ENCODE measurements at regions not wholly inside any gene's neighbourhood (a gene's known extent, or its start where the extent isn't known, plus 50 kb on each side); places are given as distances from the start of the nearest gene placed in this dataset.

DNA sequence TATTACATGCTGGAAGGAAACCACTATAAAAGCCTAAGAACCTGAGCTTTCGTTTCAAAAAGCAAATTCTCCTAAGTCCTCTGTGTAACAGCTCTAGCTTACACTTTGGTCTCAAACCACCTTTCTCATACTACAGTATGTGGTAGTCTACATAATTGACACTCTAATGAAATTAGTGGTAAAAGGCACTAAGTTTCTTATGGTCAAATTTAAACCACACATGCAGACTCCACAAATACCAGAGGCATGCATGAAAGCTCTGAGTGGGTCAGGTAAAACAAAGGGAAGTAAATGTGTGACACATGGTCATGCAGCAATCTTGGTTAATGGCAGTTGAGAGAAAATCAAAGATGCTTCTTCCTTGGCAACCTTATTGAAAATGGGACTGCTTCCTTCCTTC is 187.8 kb downstream of the CCNG2 start:
- Mint-ChIP-seq H3K27me3 (ENCODE audit: unreplicated experiment) (peaks cover 4% of the 10 kb centered on the region), H3K4me1 (ENCODE audit: unreplicated experiment) (no peaks in the 10 kb centered on the region), H3K4me3 (ENCODE audit: unreplicated experiment) (no peak overlapping the region), H3K27ac (ENCODE audit: unreplicated experiment) (no peak overlapping the region), H3K36me3 (ENCODE audit: low read depth, unreplicated experiment) (peaks cover 14% of the 10 kb centered on the region), H3K9me3 (ENCODE audit: unreplicated experiment) (peaks cover 18% of the 10 kb centered on the region)
- TF ChIP-seq, protein P1, sequence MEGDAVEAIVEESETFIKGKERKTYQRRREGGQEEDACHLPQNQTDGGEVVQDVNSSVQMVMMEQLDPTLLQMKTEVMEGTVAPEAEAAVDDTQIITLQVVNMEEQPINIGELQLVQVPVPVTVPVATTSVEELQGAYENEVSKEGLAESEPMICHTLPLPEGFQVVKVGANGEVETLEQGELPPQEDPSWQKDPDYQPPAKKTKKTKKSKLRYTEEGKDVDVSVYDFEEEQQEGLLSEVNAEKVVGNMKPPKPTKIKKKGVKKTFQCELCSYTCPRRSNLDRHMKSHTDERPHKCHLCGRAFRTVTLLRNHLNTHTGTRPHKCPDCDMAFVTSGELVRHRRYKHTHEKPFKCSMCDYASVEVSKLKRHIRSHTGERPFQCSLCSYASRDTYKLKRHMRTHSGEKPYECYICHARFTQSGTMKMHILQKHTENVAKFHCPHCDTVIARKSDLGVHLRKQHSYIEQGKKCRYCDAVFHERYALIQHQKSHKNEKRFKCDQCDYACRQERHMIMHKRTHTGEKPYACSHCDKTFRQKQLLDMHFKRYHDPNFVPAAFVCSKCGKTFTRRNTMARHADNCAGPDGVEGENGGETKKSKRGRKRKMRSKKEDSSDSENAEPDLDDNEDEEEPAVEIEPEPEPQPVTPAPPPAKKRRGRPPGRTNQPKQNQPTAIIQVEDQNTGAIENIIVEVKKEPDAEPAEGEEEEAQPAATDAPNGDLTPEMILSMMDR (IDR thresholded peaks at IDR 0.05; ENCODE audit: unreplicated experiment) = no peak
- no peak for DNase-seq (ENCODE audit: low spot score)

DNA sequence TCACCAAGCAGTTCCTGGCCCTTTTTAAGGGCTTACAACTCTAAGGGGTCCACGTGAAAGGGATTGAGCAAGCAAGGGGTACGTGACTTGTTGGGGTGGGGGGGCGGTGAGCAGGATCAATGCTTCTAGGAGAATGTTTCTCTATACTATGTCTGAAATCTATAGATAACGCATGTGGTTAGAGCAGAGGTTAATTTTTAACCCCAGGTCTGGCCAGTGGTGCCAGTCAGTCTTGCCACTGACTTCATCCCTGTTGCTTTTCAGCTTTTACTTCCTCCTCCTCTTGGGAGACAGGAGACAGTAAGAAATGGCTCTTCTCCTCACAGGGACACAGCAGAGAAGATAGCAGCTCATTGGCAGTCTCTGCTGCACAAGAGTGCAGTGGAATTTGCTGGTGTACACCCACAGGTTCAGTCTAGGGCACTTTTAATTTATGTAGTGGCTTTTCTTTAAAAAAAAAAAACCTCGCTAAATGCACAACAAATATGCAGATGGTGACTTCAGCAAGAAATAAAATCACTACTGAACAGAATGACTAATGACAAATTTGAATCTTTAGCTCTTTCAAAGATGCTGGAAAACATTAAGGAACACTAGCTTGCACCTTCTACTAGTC is 190.5 kb downstream of the CCNG2 start:
- Mint-ChIP-seq H3K27me3 (ENCODE audit: unreplicated experiment) (peaks cover 4% of the 10 kb centered on the region), H3K36me3 (ENCODE audit: low read depth, unreplicated experiment) (peaks cover 8% of the 10 kb centered on the region), H3K4me1 (ENCODE audit: unreplicated experiment) (no peaks in the 10 kb centered on the region), H3K4me3 (ENCODE audit: unreplicated experiment) (no peak overlapping the region), H3K9me3 (ENCODE audit: unreplicated experiment) (no peaks in the 10 kb centered on the region), H3K27ac (ENCODE audit: unreplicated experiment) (no peak overlapping the region)
- no peak for DNase-seq (ENCODE audit: low spot score)
- TF ChIP-seq, protein P1 (IDR thresholded peaks at IDR 0.05; ENCODE audit: unreplicated experiment) = no peak

GRCh38 chr4:77348815-77349214 is 191.8 kb downstream of the CCNG2 start:
- no peak for DNase-seq (ENCODE audit: low spot score)
- TF ChIP-seq, protein P1 (IDR thresholded peaks at IDR 0.05; ENCODE audit: unreplicated experiment) = no peak
- Mint-ChIP-seq H3K9me3 (ENCODE audit: unreplicated experiment) (no peaks in the 10 kb centered on the region), H3K4me3 (ENCODE audit: unreplicated experiment) (no peak overlapping the region), H3K4me1 (ENCODE audit: unreplicated experiment) (no peaks in the 10 kb centered on the region), H3K36me3 (ENCODE audit: low read depth, unreplicated experiment) (peaks cover 4% of the 10 kb centered on the region), H3K27ac (ENCODE audit: unreplicated experiment) (no peak overlapping the region), H3K27me3 (ENCODE audit: unreplicated experiment) (peaks cover 4% of the 10 kb centered on the region)

- H3K27me3 Mint-ChIP-seq (ENCODE audit: unreplicated experiment) = peaks cover 4% of the 10 kb centered on the region
- TF ChIP-seq, protein P1 (IDR thresholded peaks at IDR 0.05; ENCODE audit: unreplicated experiment) = no peak
- no peaks in the 10 kb centered on the region for H3K9me3 Mint-ChIP-seq (ENCODE audit: unreplicated experiment)
- no peak for DNase-seq (ENCODE audit: low spot score)
- H3K4me3 Mint-ChIP-seq (ENCODE audit: unreplicated experiment) = no peak overlapping the region
- no peaks in the 10 kb centered on the region for H3K4me1 Mint-ChIP-seq (ENCODE audit: unreplicated experiment)
- no peaks in the 10 kb centered on the region for H3K36me3 Mint-ChIP-seq (ENCODE audit: low read depth, unreplicated experiment)
- H3K27ac Mint-ChIP-seq (ENCODE audit: unreplicated experiment) = no peak overlapping the region
These were observed 192.4 kb downstream of the CCNG2 start for GRCh38 chr4:77349364-77349763.

DNA sequence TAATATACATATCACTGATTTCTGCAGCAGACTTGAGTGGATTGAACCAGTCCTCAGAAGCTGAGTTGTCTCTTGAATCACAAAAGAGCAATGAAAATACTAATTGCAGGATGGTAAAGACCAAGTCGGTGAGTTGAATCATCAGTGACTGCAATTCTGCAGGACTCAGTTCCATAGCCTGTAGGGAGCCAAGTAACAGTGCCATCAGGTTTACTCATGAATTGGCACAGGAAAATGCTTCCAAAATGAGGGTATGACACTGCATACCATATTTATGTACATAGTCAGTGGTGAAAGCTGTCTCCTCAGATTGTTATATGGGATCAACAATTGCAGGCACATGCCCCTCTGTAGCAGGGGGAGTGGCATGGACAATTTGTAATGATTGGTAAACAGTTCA is 192.8 kb downstream of the CCNG2 start:
- H3K36me3 Mint-ChIP-seq (ENCODE audit: low read depth, unreplicated experiment) = no peaks in the 10 kb centered on the region
- no peak for DNase-seq (ENCODE audit: low spot score)
- TF ChIP-seq, protein P1 (IDR thresholded peaks at IDR 0.05; ENCODE audit: unreplicated experiment) = no peak
- H3K27ac Mint-ChIP-seq (ENCODE audit: unreplicated experiment) = no peak overlapping the region
- H3K27me3 Mint-ChIP-seq (ENCODE audit: unreplicated experiment) = peaks cover 4% of the 10 kb centered on the region
- no peaks in the 10 kb centered on the region for H3K9me3 Mint-ChIP-seq (ENCODE audit: unreplicated experiment)
- H3K4me3 Mint-ChIP-seq (ENCODE audit: unreplicated experiment) = no peak overlapping the region
- no peaks in the 10 kb centered on the region for H3K4me1 Mint-ChIP-seq (ENCODE audit: unreplicated experiment)

All from endothelial cell (in vitro differentiated cells).